ENCODE measurements at regions not wholly inside any gene's neighbourhood (a gene's known extent, or its start where the extent isn't known, plus 50 kb on each side); places are given as distances from the start of the nearest gene placed in this dataset.
"Not testable (repeated sequence)": the region's sequence is repeated elsewhere in the genome, so short reads cannot be mapped to it uniquely, and the experiment has no call there.

GRCh38 chr3:125682610-125683009 is 87.3 kb upstream of the OSBPL11 start:
- not testable (repeated sequence) for TF ChIP-seq SP1 (IDR thresholded peaks at IDR 0.05); CTBP1 (IDR thresholded peaks at IDR 0.05; ENCODE audit: borderline replicate concordance); ELF4 (IDR thresholded peaks at IDR 0.05); PKNOX1 (IDR thresholded peaks at IDR 0.05); SUZ12 (IDR thresholded peaks at IDR 0.05); FOXK2 (IDR thresholded peaks at IDR 0.05); TARDBP (IDR thresholded peaks at IDR 0.05); FOXM1 (IDR thresholded peaks at IDR 0.05; ENCODE audit: borderline replicate concordance); ARNT (IDR thresholded peaks at IDR 0.05); BHLHE40 (IDR thresholded peaks at IDR 0.05; ENCODE audit: borderline replicate concordance); HDGF (IDR thresholded peaks at IDR 0.05; ENCODE audit: borderline replicate concordance); FOXA1 (IDR thresholded peaks at IDR 0.05)
